Left lung (tissue), 4 donors: ENCODE measurements at regions not wholly inside any gene's neighbourhood (a gene's known extent, or its start where the extent isn't known, plus 50 kb on each side); places are given as distances from the start of the nearest gene placed in this dataset.

Experiments
- ATAC-seq: fragments of 200-7000 bp; cut with Tn5 transposase; one replicate; pipeline ENCODE4 v1.9.1; 2020; ENCODE audit warnings: moderate library complexity
- DNase-seq, 4 donors: peaks; one replicate each; pipeline ENCODE4 v3.0.0-alpha.2; 2013 to 2020
- H3K27ac ChIP-seq, 2 donors: fragments of 200-600 bp; sonication (generic) in 1 of 2; one replicate each; pipeline versions ENCODE4 v1.5.0 to v1.8.0; 2020 to 2021
- H3K27me3 ChIP-seq, 2 donors: fragments of 200-600 bp; sonication (generic) in 1 of 2; one replicate each; pipeline versions ENCODE4 v1.5.0 to v1.8.0; 2020 to 2021
- H3K36me3 ChIP-seq, 2 donors: fragments of 200-600 bp; sonication (generic) in 1 of 2; one replicate each; pipeline versions ENCODE4 v1.5.0 to v1.8.0; 2020 to 2021
- H3K4me1 ChIP-seq, 2 donors: fragments of 200-600 bp; one replicate each; pipeline ENCODE4 v1.8.0; 2021
- H3K4me3 ChIP-seq, 2 donors: fragments of 200-600 bp; sonication (generic) in 1 of 2; one replicate each; pipeline versions ENCODE4 v1.5.0 to v1.8.0; 2020 to 2021; ENCODE audit warnings: mild to moderate bottlenecking in 1 of 2
- H3K9me3 ChIP-seq, 2 donors: fragments of 200-600 bp; sonication (generic) in 1 of 2; one replicate each; pipeline versions ENCODE4 v1.5.0 to v1.8.0; 2020 to 2021
- CTCF ChIP-seq, 2 donors: fragments of 200-600 bp; sonication (generic) in 1 of 2; IDR thresholded peaks; one replicate each; pipeline versions ENCODE4 v1.5.0 to v1.8.0; 2021; ENCODE audit warnings: antibody characterized with exemption in 2 of 2
- intact Hi-C, 2 donors: fragments of 100-400 bp; cut with DNase I; formaldehyde crosslinking; loops; one replicate each; pipeline versions ENCODE4 v1.11.2 to v1.14.2; 2022
- donor health status: DM: no; HTN: yes; CAD: no.
- donor health status: DM: no; HTN: no; CAD: no.

- H3K36me3 ChIP-seq = no peaks in the 10 kb centered on the region
- H3K4me1 ChIP-seq = peaks cover 19 to 20% of the 10 kb centered on the region in 2 donors
- intact Hi-C loops = no loop called here
- TF ChIP-seq CTCF (IDR thresholded peaks at IDR 0.05) = no peak
- H3K4me3 ChIP-seq = no peak overlapping the region
- peak overlapping the region; percentile 45 to 64 for H3K27ac ChIP-seq
- ATAC-seq (peak; percentile 87), DNase-seq (no peak)
- no peaks in the 10 kb centered on the region for H3K27me3 ChIP-seq
- peaks cover 0 to 4% of the 10 kb centered on the region in 2 donors for H3K9me3 ChIP-seq
Measured at GRCh38 chr14:71372411-71372838, 465.2 kb downstream of the PCNX1 start.

GRCh38 chr14:71373773-71374172 lies 466.5 kb downstream of the PCNX1 start:
- Histone ChIP-seq H3K4me1 (peaks cover 19 to 20% of the 10 kb centered on the region in 2 donors), H3K4me3 (no peak overlapping the region), H3K9me3 (peaks cover 0 to 6% of the 10 kb centered on the region in 2 donors), H3K36me3 (no peaks in the 10 kb centered on the region), H3K27ac (no peak overlapping the region), H3K27me3 (no peaks in the 10 kb centered on the region)
- intact Hi-C loops = no loop called here
- ATAC-seq (no peak), DNase-seq (no peak)
- TF ChIP-seq CTCF (IDR thresholded peaks at IDR 0.05) = no peak

GRCh38 chr14:71374989-71375388 lies 467.7 kb downstream of the PCNX1 start:
- no peaks in the 10 kb centered on the region for H3K36me3 ChIP-seq
- ATAC-seq (no peak), DNase-seq (no peak)
- H3K27ac ChIP-seq = no peak overlapping the region
- intact Hi-C loops = no loop called here
- no peak overlapping the region for H3K4me3 ChIP-seq
- H3K4me1 ChIP-seq = peaks cover 19 to 20% of the 10 kb centered on the region in 2 donors
- no peaks in the 10 kb centered on the region for H3K27me3 ChIP-seq
- peaks cover 0 to 6% of the 10 kb centered on the region in 2 donors for H3K9me3 ChIP-seq
- no peak for TF ChIP-seq CTCF (IDR thresholded peaks at IDR 0.05)

- Histone ChIP-seq H3K9me3 (peaks cover 0 to 6% of the 10 kb centered on the region in 2 donors), H3K4me3 (no peak overlapping the region), H3K27me3 (no peaks in the 10 kb centered on the region), H3K27ac (no peak overlapping the region), H3K4me1 (peaks cover 10 to 11% of the 10 kb centered on the region in 2 donors), H3K36me3 (no peaks in the 10 kb centered on the region)
- TF ChIP-seq CTCF (IDR thresholded peaks at IDR 0.05) = no peak
- DNase-seq (no peak), ATAC-seq (no peak)
- intact Hi-C loops = no loop called here
Measured at GRCh38 chr14:71377099-71377498, 469.8 kb downstream of the PCNX1 start.

GRCh38 chr14:71380271-71380670 lies 473.0 kb downstream of the PCNX1 start:
- H3K4me3 ChIP-seq = no peak overlapping the region
- H3K36me3 ChIP-seq = no peaks in the 10 kb centered on the region
- no peak for DNase-seq
- peak; percentile 30 for ATAC-seq
- H3K27ac ChIP-seq = no peak overlapping the region
- no peaks in the 10 kb centered on the region for H3K27me3 ChIP-seq
- intact Hi-C loops = no loop called here
- no peak for TF ChIP-seq CTCF (IDR thresholded peaks at IDR 0.05)
- H3K9me3 ChIP-seq = peaks cover 0 to 6% of the 10 kb centered on the region in 2 donors
- no peaks in the 10 kb centered on the region for H3K4me1 ChIP-seq
